Coronary artery (tissue), 2 donors: ENCODE measurements at regions not wholly inside any gene's neighbourhood (a gene's known extent, or its start where the extent isn't known, plus 50 kb on each side); places are given as distances from the start of the nearest gene placed in this dataset.
"Not testable (repeated sequence)": the region's sequence is repeated elsewhere in the genome, so short reads cannot be mapped to it uniquely, and the experiment has no call there.

ENCODE experiments used
- DNase-seq: peaks from one replicate; pipeline ENCODE4 v3.0.0-alpha.2; 2017; ENCODE audit warnings: low spot score
- H3K27ac ChIP-seq, 2 donors: fragments of 200-600 bp; sonication (generic); one replicate each; pipeline ENCODE4 v1.5.1; 2016 to 2019
- H3K4me3 ChIP-seq: fragments of 200-600 bp; sonication (generic); 2 replicates; pipeline ENCODE4 v1.5.1; 2016; ENCODE audit warnings: mild to moderate bottlenecking, moderate library complexity

GRCh38 chr9:41075671-41076070, 52.8 kb downstream of the FOXD4L6 start:
- DNase-seq, H3K27ac ChIP-seq, H3K4me3 ChIP-seq: not testable (repeated sequence)

- peak; percentile 77 for DNase-seq
These were observed 54.0 kb downstream of the FOXD4L6 start for GRCh38 chr9:41074356-41074942.

GRCh38 chr9:41073471-41074243, 54.8 kb downstream of the FOXD4L6 start:
- not testable (repeated sequence) for H3K27ac ChIP-seq, DNase-seq
- H3K4me3 ChIP-seq = peak overlapping the region; percentile 70

More at GRCh38 chr9:41074356-41074942, 54.0 kb downstream of the FOXD4L6 start:
- H3K27ac ChIP-seq = peak overlapping the region in 1 of 2 donors; percentile 13
- H3K4me3 ChIP-seq = peak overlapping the region; percentile 70

GRCh38 chr9:41064125-41064795, 64.2 kb downstream of the FOXD4L6 start:
- not testable (repeated sequence) for H3K4me3 ChIP-seq, DNase-seq, H3K27ac ChIP-seq

- H3K27ac ChIP-seq, H3K4me3 ChIP-seq, DNase-seq: not testable (repeated sequence)
These were observed 65.2 kb downstream of the FOXD4L6 start for GRCh38 chr9:41063243-41063642.

GRCh38 chr9:41059603-41060002, 68.9 kb downstream of the FOXD4L6 start:
- H3K27ac ChIP-seq, DNase-seq, H3K4me3 ChIP-seq: not testable (repeated sequence)

- not testable (repeated sequence) for H3K27ac ChIP-seq, H3K4me3 ChIP-seq, DNase-seq
These were observed 74.7 kb downstream of the FOXD4L6 start for GRCh38 chr9:41053666-41054363.

GRCh38 chr9:41048672-41049071, 79.8 kb downstream of the FOXD4L6 start:
- not testable (repeated sequence) for DNase-seq, H3K4me3 ChIP-seq, H3K27ac ChIP-seq

- not testable (repeated sequence) for H3K4me3 ChIP-seq, DNase-seq, H3K27ac ChIP-seq
These were observed 80.7 kb downstream of the FOXD4L6 start for GRCh38 chr9:41047792-41048191.

GRCh38 chr9:41044930-41045329, 83.6 kb downstream of the FOXD4L6 start:
- not testable (repeated sequence) for H3K27ac ChIP-seq, DNase-seq, H3K4me3 ChIP-seq

GRCh38 chr9:41043433-41043832, 85.0 kb downstream of the FOXD4L6 start:
- not testable (repeated sequence) for DNase-seq, H3K4me3 ChIP-seq, H3K27ac ChIP-seq

GRCh38 chr9:41042111-41042510, 86.4 kb downstream of the FOXD4L6 start:
- H3K4me3 ChIP-seq, DNase-seq, H3K27ac ChIP-seq: not testable (repeated sequence)

GRCh38 chr9:41040705-41041342, 87.7 kb downstream of the FOXD4L6 start:
- not testable (repeated sequence) for H3K27ac ChIP-seq, H3K4me3 ChIP-seq, DNase-seq

GRCh38 chr9:41035276-41035675, 93.2 kb downstream of the FOXD4L6 start:
- not testable (repeated sequence) for H3K27ac ChIP-seq, DNase-seq, H3K4me3 ChIP-seq

GRCh38 chr9:41034699-41035197, 93.7 kb downstream of the FOXD4L6 start:
- not testable (repeated sequence) for DNase-seq, H3K27ac ChIP-seq, H3K4me3 ChIP-seq

- DNase-seq, H3K27ac ChIP-seq, H3K4me3 ChIP-seq: not testable (repeated sequence)
These were observed 94.6 kb downstream of the FOXD4L6 start for GRCh38 chr9:41033877-41034276.

GRCh38 chr9:41033360-41033759, 95.1 kb downstream of the FOXD4L6 start:
- H3K4me3 ChIP-seq, DNase-seq, H3K27ac ChIP-seq: not testable (repeated sequence)

GRCh38 chr9:41026912-41027676, 101.4 kb downstream of the FOXD4L6 start:
- not testable (repeated sequence) for H3K4me3 ChIP-seq, H3K27ac ChIP-seq, DNase-seq
